ENCODE measurements at regions not wholly inside any gene's neighbourhood (a gene's known extent, or its start where the extent isn't known, plus 50 kb on each side); places are given as distances from the start of the nearest gene placed in this dataset.

GRCh38 chr6:144449911-144450597, 164.9 kb downstream of the UTRN start:
- TF ChIP-seq EZH2 (IDR thresholded peaks at IDR 0.05; ENCODE audit: borderline replicate concordance, low read length) (no peak), CTCF (IDR thresholded peaks at IDR 0.05; ENCODE audit: low read length) (no peak)

Measured in OCI-LY1 (cell line).